ENCODE measurements at regions not wholly inside any gene's neighbourhood (a gene's known extent, or its start where the extent isn't known, plus 50 kb on each side); places are given as distances from the start of the nearest gene placed in this dataset.
"Not testable (repeated sequence)": the region's sequence is repeated elsewhere in the genome, so short reads cannot be mapped to it uniquely, and the experiment has no call there.

DNA sequence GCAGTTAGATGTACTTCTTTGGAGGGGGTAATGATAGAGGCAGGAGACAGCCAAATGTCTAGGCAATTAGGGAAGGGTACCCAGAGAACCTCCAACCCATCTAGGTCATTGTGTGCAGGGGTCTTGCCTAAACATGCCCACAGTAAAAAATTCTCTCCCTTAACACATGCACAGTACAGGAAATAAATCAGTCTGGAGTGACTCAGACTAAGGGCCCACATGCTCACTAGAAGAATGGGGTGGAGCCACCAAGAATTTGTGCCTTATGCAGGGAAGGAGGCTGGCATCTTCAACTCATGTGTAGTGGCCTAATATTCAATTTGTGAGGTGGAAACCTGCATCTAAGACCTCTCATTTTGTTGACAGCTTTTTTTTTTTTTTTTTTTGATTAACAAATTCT is 945.3 kb upstream of the GRIA3 start:
- DNase-seq: no peak

DNA sequence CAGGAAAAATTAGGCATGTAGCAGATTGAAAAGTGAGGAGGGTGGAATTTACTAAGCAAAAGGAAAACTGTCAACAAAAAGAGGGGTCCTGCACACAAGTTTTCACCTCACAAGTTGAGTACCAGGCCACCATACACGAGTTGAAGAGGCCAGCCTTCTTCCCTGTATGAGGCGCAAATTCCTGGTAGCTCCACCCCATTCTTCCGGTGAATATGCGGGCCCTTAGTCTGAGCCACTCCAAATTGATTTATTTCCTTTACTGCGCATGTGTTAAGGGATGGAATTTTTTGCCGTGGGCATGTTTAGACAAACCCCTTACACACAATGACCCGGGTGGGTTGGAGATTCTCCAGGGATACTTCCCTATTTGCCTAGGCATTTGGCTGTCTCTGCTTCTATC is 942.1 kb upstream of the GRIA3 start:
- no peak for DNase-seq

DNA sequence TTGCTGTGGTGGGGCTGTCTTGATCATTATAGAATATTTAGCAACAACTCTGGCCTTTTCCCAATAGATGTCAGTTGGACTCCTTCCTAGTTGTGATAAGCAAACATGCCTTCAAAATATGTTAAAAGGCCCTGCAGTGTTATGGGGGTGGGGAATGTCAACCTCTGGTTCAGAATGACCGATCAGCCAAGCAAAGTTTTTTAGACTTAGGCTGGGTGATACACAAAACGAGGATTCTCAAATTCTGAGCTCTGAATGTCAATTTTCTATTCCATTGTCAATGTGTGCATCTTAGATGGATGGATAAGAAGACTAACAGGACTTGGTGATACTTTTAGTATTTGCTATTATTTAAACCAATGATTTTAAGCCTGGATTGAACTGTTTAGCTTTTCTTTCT is 940.0 kb upstream of the GRIA3 start:
- DNase-seq: no peak

DNA sequence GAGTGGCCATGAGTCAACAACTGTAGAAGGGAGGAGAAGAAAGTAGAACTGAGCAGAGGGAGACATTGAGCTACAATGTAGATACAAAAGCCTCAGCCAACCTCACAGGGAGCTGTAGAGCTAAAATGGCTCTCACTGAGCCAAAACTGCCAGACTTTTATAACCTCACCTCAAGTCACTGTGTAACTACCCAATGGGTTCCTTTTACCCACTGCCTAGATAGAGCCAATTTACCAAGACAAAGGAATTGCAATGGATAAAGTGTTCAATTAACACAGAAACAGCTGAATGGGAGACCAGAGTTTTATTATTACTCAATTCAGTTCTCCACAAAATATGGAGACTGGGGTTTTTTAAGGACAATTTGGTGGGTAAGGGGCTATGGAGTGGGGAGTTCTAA is 938.9 kb upstream of the GRIA3 start:
- no peak for DNase-seq

DNA sequence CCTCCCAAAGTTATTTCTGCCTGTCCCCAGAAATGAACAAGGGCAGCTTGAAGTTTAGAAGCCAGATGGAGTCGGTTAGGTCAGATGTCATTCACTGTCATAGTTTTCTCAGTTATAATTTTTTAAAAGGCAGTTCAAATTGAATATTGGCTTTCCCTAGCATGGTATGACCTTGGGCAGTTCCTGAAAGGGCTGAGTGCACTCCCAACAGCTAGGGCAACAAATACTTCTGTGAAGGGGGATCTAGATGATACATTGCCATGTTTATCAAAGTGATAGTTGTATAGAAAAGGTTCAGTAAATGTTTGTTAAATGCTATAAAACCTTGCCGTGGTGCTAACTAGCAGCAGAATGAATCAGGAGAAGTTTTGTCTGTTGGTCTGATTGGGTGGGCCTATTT is 938.1 kb upstream of the GRIA3 start:
- DNase-seq: no peak

DNA sequence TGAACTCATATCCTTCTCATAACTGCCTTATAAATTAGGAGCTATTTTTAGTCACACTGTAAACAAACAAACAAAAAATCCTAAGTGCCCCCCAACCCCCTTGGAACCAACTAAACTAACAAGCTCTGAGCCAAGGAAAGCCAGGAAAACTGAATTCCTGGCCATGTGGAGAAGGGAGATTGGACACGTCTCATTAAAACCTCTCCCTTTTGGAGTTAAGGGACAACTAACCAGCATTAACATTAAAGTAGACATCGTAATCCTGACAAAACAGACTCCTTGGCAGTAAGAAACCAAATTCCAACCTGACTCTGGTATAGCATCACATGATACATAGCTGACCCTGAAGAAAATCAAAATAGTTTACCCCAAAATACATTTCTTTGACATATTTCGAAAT is 937.1 kb upstream of the GRIA3 start:
- DNase-seq: no peak

DNA sequence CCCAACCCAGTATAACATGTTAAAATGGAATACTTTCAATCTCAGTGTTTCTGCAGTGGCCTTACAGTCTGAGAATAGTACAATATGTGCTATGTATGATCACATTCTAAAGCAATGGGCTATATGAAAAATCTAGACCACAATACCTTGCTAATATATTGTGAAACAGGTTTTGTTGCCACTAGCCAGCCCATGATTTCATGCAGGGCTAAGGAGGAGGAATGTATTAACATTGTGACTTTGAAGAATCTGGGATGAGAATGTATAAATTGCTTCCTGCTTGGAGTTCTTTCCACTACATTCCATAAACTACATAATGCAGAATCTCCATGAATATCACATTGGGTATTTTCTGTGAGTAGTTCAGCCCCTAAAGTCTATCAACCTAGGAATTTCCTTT is 935.4 kb upstream of the GRIA3 start:
- no peak for DNase-seq

DNA sequence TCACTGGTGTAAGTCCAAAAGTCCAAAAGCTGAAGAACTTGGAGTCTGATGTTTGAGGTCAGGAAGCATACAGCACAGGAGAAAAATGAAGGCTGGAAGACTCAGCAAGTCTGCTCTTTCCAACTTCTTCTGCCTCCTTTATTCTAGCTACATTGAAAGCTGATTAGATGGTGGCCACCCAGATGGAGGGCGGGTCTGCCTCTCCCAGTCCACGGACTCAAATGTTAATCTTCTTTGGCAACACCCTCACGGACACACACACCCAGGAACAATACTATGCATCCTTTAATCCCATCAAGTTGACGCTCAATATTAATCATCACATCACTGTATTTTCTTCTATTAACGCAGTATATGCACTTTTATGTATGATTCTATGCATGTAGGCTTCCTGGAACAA is 931.6 kb upstream of the GRIA3 start:
- no peak for DNase-seq

DNA sequence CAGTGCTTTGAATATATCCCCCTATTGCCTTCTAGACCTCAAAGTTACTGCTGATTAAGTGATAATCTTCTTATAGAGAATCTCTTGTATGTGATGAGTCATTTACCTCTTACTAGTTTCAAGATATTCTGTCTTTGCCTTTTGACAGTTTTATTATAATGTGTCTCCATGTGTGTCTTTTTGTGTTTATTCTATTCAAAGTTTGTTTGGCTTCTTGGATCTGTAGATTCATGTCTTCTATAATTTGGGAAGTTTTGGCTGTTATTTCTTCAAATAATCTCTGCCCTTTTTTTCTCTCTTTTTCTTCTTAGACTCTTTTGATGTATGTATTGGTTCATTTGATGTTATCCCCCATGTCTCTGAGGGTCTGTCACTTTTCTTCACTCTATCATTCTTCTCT is 915.7 kb upstream of the GRIA3 start:
- no peak for DNase-seq

DNA sequence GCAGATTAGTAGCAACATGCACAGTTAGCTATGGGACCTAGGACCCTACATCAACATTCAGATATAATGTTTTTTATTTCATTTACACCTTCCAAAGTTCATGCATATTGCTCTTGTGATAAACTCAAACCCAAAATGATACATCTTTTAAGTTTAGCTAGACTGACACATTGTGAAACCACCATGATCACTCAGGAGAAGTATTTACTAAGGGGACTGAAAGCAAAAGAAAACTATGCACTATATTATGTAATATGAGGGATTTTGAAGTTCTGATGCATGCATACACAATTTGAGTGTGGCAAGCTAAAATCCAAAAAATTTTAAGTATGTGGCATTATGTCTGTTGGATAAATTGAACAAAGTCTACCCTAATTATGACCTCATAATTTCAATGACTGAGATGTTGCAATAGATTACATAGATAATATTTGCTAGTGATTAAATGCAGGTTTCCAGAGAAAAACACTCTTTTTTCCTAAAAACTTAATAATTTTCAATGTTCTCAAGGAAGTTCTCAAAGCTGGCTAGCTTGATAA is 914.8 kb upstream of the GRIA3 start:
- no peak for DNase-seq

DNA sequence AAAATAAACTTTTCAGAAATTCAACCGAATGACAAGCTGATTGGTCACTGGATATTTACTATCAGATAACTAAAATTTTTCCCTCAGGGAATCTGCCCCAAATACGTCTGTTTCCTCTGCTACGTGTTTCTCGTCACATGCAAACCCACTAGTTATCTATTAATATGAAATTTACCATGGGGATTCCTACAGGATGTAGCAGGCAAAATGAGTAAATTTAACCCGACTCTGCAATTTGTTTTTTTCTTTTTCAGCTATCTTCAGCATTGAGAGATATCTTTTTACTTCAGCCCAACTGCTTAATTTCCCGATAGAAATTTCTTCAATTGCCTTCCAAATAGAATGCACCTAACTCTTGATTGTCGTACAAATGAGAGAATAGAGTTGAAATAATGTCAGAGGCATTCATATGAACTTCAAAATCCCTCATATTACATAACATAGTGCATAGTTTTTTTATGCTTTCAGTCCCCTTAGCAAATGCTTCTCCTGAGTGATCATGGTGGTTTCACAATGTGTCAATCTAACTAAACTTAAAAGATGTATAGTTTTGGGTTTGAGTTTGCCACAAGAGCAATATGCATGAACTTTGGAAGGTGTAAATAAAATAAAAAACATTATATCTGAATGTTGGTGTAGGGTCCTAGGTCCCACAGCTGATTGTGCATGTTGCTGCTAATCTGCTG is 913.1 kb upstream of the GRIA3 start:
- no peak for DNase-seq

DNA sequence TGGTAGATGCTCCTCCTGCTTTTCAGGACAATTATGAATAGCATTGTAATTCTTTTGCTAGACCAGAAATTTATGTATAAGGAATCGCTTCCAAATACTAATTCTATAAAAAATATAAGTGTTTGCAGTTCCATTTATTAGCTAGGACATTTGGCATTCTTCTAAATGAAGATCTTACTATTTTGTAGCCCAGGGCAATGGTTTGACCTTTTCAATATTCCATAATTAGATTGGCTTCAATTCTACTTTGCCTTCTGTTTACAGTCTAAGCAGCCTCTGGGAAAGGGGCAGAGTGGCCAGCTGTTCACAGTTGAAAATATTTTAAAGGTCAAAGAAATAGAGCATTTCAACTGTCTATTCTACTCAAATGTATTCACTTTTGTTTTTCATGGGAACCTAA is 912.1 kb upstream of the GRIA3 start:
- DNase-seq: no peak

DNA sequence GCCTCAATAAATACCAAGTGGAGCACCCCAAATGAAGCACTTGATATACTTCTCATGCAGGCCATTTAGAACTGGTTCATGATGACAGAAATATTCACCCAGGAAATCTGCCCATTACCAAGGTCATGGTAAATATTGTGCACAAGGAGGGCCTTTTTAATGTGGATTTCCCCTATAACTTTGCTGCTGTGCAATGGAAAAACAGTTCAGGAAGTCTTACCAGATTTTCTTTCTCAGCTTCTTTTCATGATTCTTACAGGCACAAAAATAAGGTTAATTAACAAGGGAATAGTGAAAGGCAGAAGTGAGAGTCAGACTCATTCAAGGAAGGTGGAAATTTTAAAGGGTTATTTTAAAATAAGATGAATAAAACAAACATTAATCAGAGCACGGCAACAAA is 904.3 kb upstream of the GRIA3 start:
- no peak for DNase-seq

DNA sequence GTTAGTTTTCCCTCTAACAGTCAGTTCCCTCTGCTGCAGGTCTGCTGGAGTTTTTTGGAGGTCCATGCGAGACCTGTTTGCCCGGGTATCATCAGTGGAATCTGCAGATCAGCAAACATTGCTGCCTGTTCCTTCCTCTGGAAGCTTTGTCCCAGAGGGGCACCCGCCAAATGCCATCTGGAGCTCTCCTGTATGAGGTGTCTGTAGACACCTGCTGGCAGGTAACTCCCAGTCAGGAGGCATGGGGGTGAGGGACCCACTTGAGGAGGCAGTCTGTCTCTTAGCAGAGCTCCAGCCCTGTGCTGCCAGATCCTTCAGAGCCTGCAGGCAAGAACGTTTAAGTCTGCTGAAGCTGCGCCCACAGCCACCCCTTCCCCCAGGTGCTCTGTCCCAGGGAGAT is 884.3 kb upstream of the GRIA3 start:
- not testable (repeated sequence) for DNase-seq

DNA sequence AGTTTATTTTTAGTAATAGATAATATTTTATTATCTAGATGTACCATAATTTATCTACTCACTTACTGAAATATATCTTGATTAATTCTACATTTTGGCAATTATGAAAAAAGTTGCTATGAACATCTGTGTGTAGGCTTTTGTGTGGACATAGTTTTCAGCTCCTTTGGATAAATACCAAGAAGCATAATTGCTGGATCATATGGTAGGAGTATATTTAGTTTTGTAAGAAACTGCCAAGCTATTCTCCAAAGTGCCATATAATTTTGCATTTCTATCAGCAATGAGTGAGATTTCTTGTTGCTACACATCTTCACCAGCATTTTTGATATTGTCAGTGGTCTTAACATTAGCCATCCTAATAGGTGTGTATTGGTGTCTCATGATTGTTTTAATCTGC is 882.6 kb upstream of the GRIA3 start:
- no peak for DNase-seq

DNA sequence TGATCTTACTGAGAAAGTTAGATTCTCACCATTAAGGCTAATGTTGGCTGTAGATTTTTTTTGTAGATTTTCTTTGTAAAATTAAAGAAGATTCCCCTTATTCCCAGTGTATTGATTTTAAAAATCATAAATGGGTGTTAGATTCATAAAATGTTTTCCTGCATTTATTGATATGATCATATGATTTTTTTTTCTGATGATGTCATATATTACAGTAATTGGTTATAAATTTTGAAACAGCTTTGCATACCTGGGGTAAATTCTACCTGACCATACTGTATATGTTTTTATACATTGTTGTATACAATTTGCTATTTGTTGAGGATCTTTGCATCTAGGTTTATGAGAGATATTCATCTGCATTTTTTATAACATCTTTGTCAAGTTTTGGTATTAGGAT is 880.3 kb upstream of the GRIA3 start:
- no peak for DNase-seq

DNA sequence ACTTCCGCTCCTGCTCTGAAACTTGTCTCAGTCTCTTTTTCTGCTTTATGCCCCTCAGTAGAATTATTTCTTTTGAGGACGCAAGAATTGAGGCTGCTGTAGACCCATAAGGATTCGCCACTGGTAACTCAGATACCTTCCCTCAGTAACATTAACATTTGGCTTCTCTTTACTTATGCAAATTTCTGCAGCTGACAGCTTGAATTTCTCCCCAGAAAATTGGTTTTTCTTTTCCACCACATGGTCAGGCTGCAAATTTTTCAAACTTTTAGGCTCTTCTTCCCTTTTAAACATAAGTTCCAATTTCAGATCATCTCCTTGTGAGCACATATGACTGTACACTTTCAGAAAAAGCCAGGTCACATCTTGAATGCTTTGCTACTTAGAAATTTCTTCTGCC is 839.3 kb upstream of the GRIA3 start:
- no peak for DNase-seq

DNA sequence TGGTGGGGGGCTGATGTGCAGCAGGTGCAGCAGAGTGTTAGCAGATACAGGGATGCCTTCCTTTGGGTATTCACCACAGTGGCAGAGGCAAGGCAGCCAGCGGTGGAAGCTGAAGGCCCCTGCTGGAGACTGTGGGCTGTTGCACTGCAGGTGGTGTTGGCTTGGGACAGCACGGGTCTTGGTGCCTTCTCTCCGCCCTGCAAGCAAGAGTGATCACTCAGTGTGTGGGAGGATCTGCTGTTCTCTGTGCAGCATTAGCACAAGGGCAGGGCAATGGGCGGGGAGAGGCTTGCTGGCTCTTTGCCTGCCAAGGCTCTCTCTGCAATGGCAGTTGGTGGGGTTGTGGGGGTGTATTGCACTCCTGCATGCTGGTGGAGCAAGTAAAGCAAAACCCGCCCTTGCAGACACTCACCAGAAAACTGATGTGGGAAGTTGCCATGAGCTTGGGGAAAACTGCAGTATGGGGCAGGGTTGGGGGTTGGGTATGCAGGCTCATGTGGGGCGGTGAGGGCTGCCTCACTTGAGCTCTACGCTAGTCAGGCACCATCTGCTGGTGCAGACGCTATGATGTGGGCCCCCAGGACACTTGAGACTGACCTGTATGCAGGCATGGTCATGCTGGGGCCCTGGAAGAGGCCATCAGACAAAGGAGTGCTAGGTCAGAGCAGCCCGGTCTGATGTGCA is 820.8 kb upstream of the GRIA3 start:
- DNase-seq: no peak

DNA sequence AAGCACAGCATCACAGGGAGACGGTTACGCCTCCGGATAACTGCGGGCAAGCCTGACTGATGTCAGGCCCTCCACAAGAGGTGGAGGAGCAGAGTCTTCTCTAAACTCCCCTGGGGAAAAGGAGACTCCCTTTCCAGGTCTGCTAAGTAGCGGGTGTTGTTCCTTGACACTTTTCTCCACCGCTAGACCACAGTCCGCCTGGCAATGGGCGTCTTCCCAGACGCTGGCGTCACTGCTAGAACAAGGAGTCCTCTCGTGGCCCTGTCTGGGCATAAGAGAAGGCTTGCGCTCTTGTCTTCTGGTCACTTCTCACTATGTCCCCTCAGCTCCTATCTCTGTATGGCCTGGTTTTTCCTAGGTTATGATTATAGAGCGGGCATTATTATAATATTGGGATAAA is 808.5 kb upstream of the GRIA3 start:
- not testable (repeated sequence) for DNase-seq

DNA sequence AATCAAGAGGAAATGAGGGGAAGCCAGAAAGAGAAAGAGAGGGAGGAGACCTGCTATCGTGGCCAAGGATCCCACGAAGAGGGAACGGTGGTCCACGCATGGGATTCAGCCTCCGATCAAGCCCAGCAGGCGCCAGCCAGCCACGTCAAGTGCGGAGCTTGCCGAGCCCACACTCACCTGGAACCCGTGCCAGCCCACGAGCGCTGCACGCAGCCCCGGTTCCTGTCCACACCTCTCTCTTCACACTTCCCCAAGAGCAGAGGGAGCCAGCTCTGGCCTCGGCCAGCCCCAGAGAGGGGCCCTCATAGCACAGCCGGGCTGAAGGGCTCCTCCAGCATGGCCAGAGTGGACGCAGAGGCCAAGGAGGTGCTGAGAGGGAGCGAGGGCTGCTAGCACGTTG is 795.1 kb upstream of the GRIA3 start:
- no peak for DNase-seq

DNA sequence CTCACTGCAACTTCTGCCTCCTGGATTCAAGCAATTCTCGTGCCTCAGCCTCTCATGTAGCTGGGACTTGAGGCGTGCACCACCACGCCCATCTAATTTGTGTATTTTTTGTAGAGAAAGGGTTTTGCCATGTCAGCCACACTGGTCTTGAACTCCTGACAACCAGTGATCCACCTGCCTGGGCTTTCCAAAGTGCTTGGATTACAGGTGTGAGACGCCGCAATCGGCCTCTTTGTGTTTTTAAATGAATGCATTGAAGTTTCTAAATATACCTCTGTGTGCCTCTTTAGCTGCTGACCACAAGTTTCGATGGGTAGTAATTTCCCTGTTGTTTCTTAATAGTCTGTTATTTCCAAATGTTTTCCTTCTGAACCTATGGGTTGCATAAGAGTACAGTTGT is 765.3 kb upstream of the GRIA3 start:
- no peak for DNase-seq

DNA sequence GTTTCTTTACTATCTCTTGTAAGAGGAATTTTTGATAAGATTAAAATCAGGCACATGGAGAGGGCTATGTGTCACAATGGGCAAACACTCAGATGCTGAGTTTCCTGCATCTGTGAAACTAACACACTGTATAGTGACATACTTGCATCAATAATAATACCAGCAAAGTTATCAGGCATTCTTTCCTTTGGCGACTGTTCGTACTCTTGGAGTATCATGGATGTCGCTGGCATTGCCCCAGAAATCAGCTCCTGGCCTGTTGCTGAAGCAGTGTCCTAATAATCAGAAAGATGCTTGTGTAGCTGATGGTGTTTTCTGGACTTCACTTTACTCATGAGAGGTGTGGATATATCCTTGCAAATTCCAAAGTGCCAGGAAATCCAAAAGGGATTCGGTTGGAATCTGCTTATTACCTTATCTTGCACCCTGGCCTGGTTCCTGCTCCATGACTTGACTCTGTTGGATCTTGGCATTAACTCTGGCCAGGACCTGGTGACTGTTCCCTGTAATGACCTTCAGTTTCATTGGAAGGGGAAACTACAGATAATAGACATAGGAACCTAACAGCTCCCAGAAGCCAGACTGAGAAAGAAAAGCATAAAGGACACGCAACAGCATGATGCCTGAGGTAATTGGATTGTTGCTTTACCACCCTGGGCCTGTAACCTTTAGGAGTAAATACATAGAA is 762.5 kb upstream of the GRIA3 start:
- no peak for DNase-seq

DNA sequence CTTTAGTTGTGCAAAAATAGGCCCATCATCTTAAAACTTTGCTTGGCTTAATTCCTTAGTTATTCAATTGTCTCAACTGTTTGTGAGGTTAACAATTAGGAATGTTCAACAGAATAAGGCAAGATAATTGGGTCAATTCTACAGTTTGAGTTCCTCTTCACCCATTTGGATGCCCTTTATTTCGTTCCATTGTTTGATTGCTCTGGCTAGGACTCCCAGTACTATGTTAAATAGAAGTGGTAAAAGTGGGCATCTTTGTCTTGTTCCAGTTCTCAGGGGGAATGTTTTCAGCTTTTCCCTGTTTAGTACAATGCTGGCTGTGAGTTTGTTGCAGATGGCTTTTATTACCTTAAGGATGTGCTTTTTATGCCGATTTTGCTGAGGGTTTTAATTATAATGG is 761.5 kb upstream of the GRIA3 start:
- no peak for DNase-seq

DNA sequence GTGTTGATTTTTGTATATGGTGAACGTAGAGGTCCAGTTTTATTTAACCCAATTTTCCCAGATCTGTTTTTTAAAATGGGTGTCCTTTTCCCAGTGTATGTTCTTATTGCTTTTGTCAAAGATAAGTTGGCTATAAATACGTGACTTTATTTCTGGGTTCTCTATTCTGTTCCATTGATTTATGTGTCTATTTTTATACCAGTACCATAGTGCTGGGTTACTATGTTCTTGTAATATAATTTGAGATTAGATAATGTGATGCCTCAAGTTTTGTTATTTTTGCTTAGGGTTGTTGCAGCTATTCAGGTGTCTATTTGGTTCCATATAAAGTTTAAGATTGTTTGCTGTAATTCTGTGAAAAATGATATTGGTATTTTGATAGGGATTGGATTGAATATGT is 749.1 kb upstream of the GRIA3 start:
- no peak for DNase-seq
